GM13976 (cell line): ENCODE measurements at regions not wholly inside any gene's neighbourhood (a gene's known extent, or its start where the extent isn't known, plus 50 kb on each side); places are given as distances from the start of the nearest gene placed in this dataset.

ENCODE experiments used
- DNase-seq: peaks from one replicate; pipeline ENCODE4 v3.0.0; 2012; ENCODE audit warnings: low spot score
- in situ Hi-C: fragments of 300-500 bp; cut with MboI; formaldehyde crosslinking; loops from one replicate; pipeline ENCODE4 v1.12.0; 2022; ENCODE audit warnings: low sequenced_read_pairs, mixed read lengths, inconsistent platforms; ENCODE audit not compliant: unreplicated experiment
- TF ChIP-seq, protein P1 (sequence below): IDR thresholded peaks from 2 replicates; pipeline ENCODE4 v1.5.1; 2012; ENCODE audit warnings: borderline replicate concordance, mild to moderate bottlenecking; ENCODE audit not compliant: insufficient read depth; ENCODE audit errors: extremely low read depth, missing control alignments, control extremely low read depth

GRCh38 chr5:105978011-105978410 is 1692.7 kb downstream of the EFNA5 start:
- in situ Hi-C loops = no loop called here
- no peak for DNase-seq
- TF ChIP-seq, protein P1, sequence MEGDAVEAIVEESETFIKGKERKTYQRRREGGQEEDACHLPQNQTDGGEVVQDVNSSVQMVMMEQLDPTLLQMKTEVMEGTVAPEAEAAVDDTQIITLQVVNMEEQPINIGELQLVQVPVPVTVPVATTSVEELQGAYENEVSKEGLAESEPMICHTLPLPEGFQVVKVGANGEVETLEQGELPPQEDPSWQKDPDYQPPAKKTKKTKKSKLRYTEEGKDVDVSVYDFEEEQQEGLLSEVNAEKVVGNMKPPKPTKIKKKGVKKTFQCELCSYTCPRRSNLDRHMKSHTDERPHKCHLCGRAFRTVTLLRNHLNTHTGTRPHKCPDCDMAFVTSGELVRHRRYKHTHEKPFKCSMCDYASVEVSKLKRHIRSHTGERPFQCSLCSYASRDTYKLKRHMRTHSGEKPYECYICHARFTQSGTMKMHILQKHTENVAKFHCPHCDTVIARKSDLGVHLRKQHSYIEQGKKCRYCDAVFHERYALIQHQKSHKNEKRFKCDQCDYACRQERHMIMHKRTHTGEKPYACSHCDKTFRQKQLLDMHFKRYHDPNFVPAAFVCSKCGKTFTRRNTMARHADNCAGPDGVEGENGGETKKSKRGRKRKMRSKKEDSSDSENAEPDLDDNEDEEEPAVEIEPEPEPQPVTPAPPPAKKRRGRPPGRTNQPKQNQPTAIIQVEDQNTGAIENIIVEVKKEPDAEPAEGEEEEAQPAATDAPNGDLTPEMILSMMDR = no peak

- no peak for DNase-seq
- in situ Hi-C loops = no loop called here
- TF ChIP-seq, protein P1 = no peak
These were observed 1693.6 kb downstream of the EFNA5 start for GRCh38 chr5:105977163-105977562.

DNA sequence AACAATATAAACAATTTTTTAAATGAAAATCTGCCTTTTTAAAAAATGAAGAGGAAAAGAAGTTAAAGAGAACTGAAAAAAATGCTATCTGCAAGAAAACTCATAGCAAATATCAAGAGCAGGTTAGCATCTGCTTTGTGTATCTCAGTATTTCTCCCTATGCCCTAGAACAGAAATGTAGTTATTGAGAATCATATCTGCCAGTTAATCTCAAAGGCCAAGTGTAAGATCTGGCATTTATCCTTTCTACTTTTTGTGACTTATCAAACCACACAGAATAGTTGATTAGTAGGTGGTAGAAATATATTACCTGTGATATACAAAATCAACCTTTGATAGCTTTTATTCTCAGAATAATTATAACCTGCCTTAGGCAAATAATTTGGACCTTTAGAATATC is 1699.8 kb downstream of the EFNA5 start:
- DNase-seq = no peak
- TF ChIP-seq, protein P1 = no peak
- in situ Hi-C loops = no loop called here

GRCh38 chr5:105968981-105969380 is 1701.8 kb downstream of the EFNA5 start:
- TF ChIP-seq, protein P1 = no peak
- no peak for DNase-seq
- in situ Hi-C loops = no loop called here

- no peak for DNase-seq
These were observed 1707.0 kb downstream of the EFNA5 start for GRCh38 chr5:105963696-105964255.

GRCh38 chr5:105961572-105961971 is 1709.2 kb downstream of the EFNA5 start:
- in situ Hi-C loops = no loop called here
- DNase-seq = no peak
- TF ChIP-seq, protein P1 = no peak

More at GRCh38 chr5:105963696-105964255, 1707.0 kb downstream of the EFNA5 start:
- TF ChIP-seq, protein P1 = no peak
- in situ Hi-C loops = no loop called here

DNA sequence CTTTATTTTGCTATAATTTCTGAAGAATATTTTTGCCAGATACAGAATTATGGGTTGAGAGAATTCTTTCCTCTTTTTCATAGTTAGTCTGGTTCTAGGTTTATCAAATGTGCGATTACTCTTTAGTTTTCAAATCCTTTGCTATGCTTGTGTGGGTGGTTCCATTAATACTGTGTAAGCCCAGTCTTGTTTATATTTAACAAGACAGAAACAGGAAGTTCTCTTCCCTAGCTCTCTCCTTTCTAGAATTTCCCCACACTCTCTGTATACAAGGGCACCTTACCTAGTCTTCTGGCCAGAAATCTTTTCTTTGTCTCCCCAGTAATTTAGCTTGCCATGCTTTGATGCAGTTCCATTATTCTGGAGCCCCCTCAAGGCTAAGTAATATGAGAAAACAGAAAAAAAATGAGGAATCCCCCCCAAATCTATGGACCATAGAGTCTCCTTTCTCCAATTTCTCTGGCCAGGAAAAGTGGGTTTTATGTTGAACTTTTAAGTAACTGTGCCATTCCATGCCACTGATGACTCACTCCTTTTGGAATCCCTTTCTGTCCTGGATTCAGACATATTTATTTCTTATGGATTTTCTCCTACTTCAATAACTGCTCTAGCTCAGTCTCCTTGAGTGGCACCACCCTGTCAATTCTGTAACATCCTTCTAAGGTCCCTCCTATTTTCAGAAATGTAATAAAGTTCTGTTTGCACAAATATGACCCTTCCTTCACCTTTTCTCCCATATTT is 1714.1 kb downstream of the EFNA5 start:
- no peak for DNase-seq
- in situ Hi-C loops = no loop called here
- TF ChIP-seq, protein P1 = no peak
